ENCODE measurements at regions not wholly inside any gene's neighbourhood (a gene's known extent, or its start where the extent isn't known, plus 50 kb on each side); places are given as distances from the start of the nearest gene placed in this dataset.

- Histone ChIP-seq H3K4me3 (no peak overlapping the region), H3K9me3 (no peaks in the 10 kb centered on the region), H3K27ac (no peak overlapping the region), H3K4me1 (no peaks in the 10 kb centered on the region), H3K36me3 (no peaks in the 10 kb centered on the region), H3K27me3 (peaks cover 0 to 73% (median 54%) of the 10 kb centered on the region in 7 donors)
- WGBS, 2 donors = 40 to 51% methylated on average over 3 of the region's 3 CpGs
- DNase-seq (no peak), ATAC-seq (no peak)
- TF ChIP-seq CTCF (IDR thresholded peaks at IDR 0.05) = no peak
- intact Hi-C loops (cut with DNase I) = no loop called here
These were observed 184.5 kb upstream of the CSF3R start for GRCh38 chr1:36667256-36667655.

- no peak for DNase-seq
- H3K36me3 ChIP-seq = no peaks in the 10 kb centered on the region
- no peak for TF ChIP-seq CTCF (IDR thresholded peaks at IDR 0.05)
- no peaks in the 10 kb centered on the region for H3K4me1 ChIP-seq
- no peak overlapping the region for H3K27ac ChIP-seq
- ATAC-seq = no peak
- no peak overlapping the region for H3K4me3 ChIP-seq
- peaks cover 0 to 71% (median 50%) of the 10 kb centered on the region in 7 donors for H3K27me3 ChIP-seq
- intact Hi-C loops (cut with DNase I) = no loop called here
- WGBS, 2 donors = 73 to 77% methylated on average over 9 of the region's 9 CpGs
- H3K9me3 ChIP-seq = no peaks in the 10 kb centered on the region
These were observed 182.9 kb upstream of the CSF3R start for GRCh38 chr1:36665478-36666080.

- intact Hi-C loops (cut with DNase I) = no loop called here
- ATAC-seq = no peak
- no peaks in the 10 kb centered on the region for H3K36me3 ChIP-seq
- H3K4me3 ChIP-seq = no peak overlapping the region
- H3K4me1 ChIP-seq = no peaks in the 10 kb centered on the region
- peaks cover 0 to 73% (median 49%) of the 10 kb centered on the region in 7 donors for H3K27me3 ChIP-seq
- 60 to 63% methylated on average over 11 of the region's 11 CpGs for WGBS, 2 donors
- no peak overlapping the region for H3K27ac ChIP-seq
- no peak for DNase-seq
- no peak for TF ChIP-seq CTCF (IDR thresholded peaks at IDR 0.05)
- no peaks in the 10 kb centered on the region for H3K9me3 ChIP-seq
These were observed 182.0 kb upstream of the CSF3R start for GRCh38 chr1:36664571-36665287.

- no peaks in the 10 kb centered on the region for H3K4me1 ChIP-seq
- WGBS, 2 donors = 90 to 93% methylated on average over 6 of the region's 6 CpGs
- no peak overlapping the region for H3K27ac ChIP-seq
- TF ChIP-seq CTCF (IDR thresholded peaks at IDR 0.05) = no peak
- H3K4me3 ChIP-seq = no peak overlapping the region
- H3K36me3 ChIP-seq = no peaks in the 10 kb centered on the region
- intact Hi-C loops (cut with DNase I) = no loop called here
- DNase-seq (no peak), ATAC-seq (no peak)
- H3K9me3 ChIP-seq = no peaks in the 10 kb centered on the region
- peaks cover 0 to 73% (median 52%) of the 10 kb centered on the region in 7 donors for H3K27me3 ChIP-seq
These were observed 181.2 kb upstream of the CSF3R start for GRCh38 chr1:36663772-36664430.
